WTC11 (cell line): ENCODE measurements at regions not wholly inside any gene's neighbourhood (a gene's known extent, or its start where the extent isn't known, plus 50 kb on each side); places are given as distances from the start of the nearest gene placed in this dataset.

Source experiments
- ATAC-seq: fragments of 200-7000 bp; cut with Tn5 transposase; 2 replicates; pipeline ENCODE4 v1.10.0; 2021; ENCODE audit warnings: mild to moderate bottlenecking, moderate library complexity
- CTCF ChIA-PET: fragments of 300-600 bp; sonication (Branson Sonifier 250); formaldehyde crosslinking; loops from one replicate; lab custom pipeline; 2021; ENCODE audit warnings: antibody characterized with exemption; lab: Charles Lee
- POLR2A ChIA-PET: fragments of 350-600 bp; sonication (Branson Sonifier 250); formaldehyde crosslinking; loops from one replicate; lab custom pipeline; 2021; ENCODE audit warnings: antibody characterized with exemption; lab: Charles Lee
- DNase-seq: peaks from one replicate; pipeline ENCODE4 v3.0.0; 2021; ENCODE audit warnings: low spot score
- H3K27ac Mint-ChIP-seq: 2 replicates; pipeline ENCODE4 v1.8.0; 2021; ENCODE audit warnings: mixed read lengths
- H3K27me3 Mint-ChIP-seq: 2 replicates; pipeline ENCODE4 v1.8.0; 2021; ENCODE audit warnings: low read depth, mild to moderate bottlenecking, moderate library complexity, mixed read lengths
- H3K36me3 Mint-ChIP-seq: 2 replicates; pipeline ENCODE4 v1.8.0; 2021; ENCODE audit warnings: mixed read lengths
- H3K4me1 Mint-ChIP-seq: 2 replicates; pipeline ENCODE4 v1.8.0; 2022; ENCODE audit warnings: mixed read lengths
- H3K4me3 Mint-ChIP-seq: 2 replicates; pipeline ENCODE4 v1.8.0; 2021; ENCODE audit warnings: mild to moderate bottlenecking, moderate library complexity, mixed read lengths
- H3K9me3 Mint-ChIP-seq: 2 replicates; pipeline ENCODE4 v1.8.0; 2021; ENCODE audit warnings: mixed read lengths
- ATF1 ChIP-seq: sonication (generic); formaldehyde crosslinking; IDR thresholded peaks from 2 replicates; pipeline ENCODE4 v1.8.1; 2023; ENCODE audit warnings: mild to moderate bottlenecking, moderate library complexity, missing genetic modification reagents
- FOXJ3 ChIP-seq: sonication (generic); formaldehyde crosslinking; IDR thresholded peaks from 2 replicates; pipeline ENCODE4 v1.9.0; 2021; ENCODE audit warnings: missing genetic modification reagents, mild to moderate bottlenecking, borderline replicate concordance
- TEAD1 ChIP-seq: sonication (generic); formaldehyde crosslinking; IDR thresholded peaks from 2 replicates; pipeline ENCODE4 v1.8.0; 2022; ENCODE audit warnings: mild to moderate bottlenecking, missing genetic modification reagents
- ZNF423 ChIP-seq: fragments of 250-450 bp; sonication (Bioruptor Pico); IDR thresholded peaks from 2 replicates; pipeline ENCODE4 v2.1.2; 2022; ENCODE audit warnings: mild to moderate bottlenecking, moderate library complexity
- TF ChIP-seq, protein P1 (sequence below): fragments of 250-450 bp; sonication (Bioruptor Pico); IDR thresholded peaks from 2 replicates; pipeline ENCODE4 v1.8.0; 2021; ENCODE audit warnings: mild to moderate bottlenecking
- TF ChIP-seq, protein P2 (sequence below): sonication (generic); formaldehyde crosslinking; IDR thresholded peaks from 2 replicates; pipeline ENCODE4 v1.8.0; 2022; ENCODE audit warnings: mild to moderate bottlenecking, missing genetic modification reagents
- TF ChIP-seq, protein P3 (sequence below): sonication (generic); formaldehyde crosslinking; IDR thresholded peaks from 2 replicates; pipeline ENCODE4 v1.8.1; 2023; ENCODE audit warnings: mild to moderate bottlenecking, missing genetic modification reagents, moderate library complexity
- TF ChIP-seq, protein P4 (sequence below): sonication (generic); formaldehyde crosslinking; IDR thresholded peaks from 2 replicates; pipeline ENCODE4 v1.8.1; 2023; ENCODE audit warnings: mild to moderate bottlenecking, moderate library complexity, missing genetic modification reagents
- TF ChIP-seq, protein P5 (sequence below): fragments of 250-450 bp; sonication (Bioruptor Pico); IDR thresholded peaks from 2 replicates; pipeline ENCODE4 v1.9.0; 2021; ENCODE audit warnings: mild to moderate bottlenecking, borderline replicate concordance

DNA sequence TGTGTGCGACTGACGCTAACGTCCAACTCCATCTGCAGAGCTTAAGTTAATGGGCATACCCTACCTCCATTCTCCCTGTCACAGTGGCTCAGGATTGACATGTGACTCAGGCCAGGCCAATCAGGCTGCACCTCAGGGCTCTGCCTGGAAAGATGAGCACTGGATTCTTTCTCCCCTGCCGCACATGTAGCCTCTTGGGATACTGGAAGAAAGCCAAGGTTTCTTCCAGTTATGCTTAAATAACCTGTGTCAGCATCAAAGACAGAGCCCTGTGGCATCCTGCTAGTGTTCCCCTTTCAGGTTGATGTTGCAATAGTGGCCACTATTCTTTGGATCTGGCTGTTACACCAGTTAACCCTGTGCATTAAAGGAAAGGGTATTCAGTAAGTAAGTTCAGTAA, 55.0 kb upstream of the SYT6 start:
- H3K27ac Mint-ChIP-seq: no peak overlapping the region
- ChIA-PET POLR2A (no interaction called here), CTCF (no interaction called here)
- TF ChIP-seq, protein P1, sequence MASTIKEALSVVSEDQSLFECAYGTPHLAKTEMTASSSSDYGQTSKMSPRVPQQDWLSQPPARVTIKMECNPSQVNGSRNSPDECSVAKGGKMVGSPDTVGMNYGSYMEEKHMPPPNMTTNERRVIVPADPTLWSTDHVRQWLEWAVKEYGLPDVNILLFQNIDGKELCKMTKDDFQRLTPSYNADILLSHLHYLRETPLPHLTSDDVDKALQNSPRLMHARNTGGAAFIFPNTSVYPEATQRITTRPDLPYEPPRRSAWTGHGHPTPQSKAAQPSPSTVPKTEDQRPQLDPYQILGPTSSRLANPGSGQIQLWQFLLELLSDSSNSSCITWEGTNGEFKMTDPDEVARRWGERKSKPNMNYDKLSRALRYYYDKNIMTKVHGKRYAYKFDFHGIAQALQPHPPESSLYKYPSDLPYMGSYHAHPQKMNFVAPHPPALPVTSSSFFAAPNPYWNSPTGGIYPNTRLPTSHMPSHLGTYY (CRISPR knock-in tag): no peak
- no peak for TF ChIP-seq FOXJ3 (CRISPR knock-in tag)
- TF ChIP-seq ZNF423: no peak
- TF ChIP-seq, protein P2, sequence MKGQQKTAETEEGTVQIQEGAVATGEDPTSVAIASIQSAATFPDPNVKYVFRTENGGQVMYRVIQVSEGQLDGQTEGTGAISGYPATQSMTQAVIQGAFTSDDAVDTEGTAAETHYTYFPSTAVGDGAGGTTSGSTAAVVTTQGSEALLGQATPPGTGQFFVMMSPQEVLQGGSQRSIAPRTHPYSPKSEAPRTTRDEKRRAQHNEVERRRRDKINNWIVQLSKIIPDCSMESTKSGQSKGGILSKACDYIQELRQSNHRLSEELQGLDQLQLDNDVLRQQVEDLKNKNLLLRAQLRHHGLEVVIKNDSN (CRISPR knock-in tag): 0 out of 2 replicates have a peak, but pooled peaks have one; percentile 35
- TF ChIP-seq, protein P3, sequence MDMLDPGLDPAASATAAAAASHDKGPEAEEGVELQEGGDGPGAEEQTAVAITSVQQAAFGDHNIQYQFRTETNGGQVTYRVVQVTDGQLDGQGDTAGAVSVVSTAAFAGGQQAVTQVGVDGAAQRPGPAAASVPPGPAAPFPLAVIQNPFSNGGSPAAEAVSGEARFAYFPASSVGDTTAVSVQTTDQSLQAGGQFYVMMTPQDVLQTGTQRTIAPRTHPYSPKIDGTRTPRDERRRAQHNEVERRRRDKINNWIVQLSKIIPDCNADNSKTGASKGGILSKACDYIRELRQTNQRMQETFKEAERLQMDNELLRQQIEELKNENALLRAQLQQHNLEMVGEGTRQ (CRISPR knock-in tag): peak; percentile 74
- H3K4me3 Mint-ChIP-seq: no peak overlapping the region
- no peaks in the 10 kb centered on the region for H3K9me3 Mint-ChIP-seq
- peaks cover 8% of the 10 kb centered on the region for H3K4me1 Mint-ChIP-seq
- peaks cover 66% of the 10 kb centered on the region for H3K27me3 Mint-ChIP-seq
- H3K36me3 Mint-ChIP-seq: no peaks in the 10 kb centered on the region
- DNase-seq (no peak), ATAC-seq (peak; percentile 72)

DNA sequence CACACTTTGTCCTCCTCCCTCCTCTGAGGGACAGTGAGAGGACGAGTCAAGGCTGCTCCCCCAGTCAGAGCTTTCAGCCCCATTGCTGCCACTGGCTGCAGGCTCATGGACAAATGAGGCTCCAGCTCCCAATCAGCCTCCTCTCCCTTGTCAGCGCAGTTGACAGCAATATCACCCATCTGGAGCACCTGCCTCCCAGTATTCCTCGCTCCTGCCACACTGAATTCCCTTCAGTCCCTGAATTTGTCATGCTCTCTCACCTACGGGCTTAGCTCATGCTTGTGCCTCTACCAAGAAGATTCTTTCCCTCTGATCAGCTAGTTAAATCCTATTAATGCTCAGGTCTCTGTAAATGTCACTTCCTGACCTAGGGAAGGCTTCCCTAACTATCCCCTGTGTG, 54.4 kb upstream of the SYT6 start:
- POLR2A ChIA-PET: no interaction called here
- H3K4me1 Mint-ChIP-seq: peaks cover 3% of the 10 kb centered on the region
- TF ChIP-seq, protein P4, sequence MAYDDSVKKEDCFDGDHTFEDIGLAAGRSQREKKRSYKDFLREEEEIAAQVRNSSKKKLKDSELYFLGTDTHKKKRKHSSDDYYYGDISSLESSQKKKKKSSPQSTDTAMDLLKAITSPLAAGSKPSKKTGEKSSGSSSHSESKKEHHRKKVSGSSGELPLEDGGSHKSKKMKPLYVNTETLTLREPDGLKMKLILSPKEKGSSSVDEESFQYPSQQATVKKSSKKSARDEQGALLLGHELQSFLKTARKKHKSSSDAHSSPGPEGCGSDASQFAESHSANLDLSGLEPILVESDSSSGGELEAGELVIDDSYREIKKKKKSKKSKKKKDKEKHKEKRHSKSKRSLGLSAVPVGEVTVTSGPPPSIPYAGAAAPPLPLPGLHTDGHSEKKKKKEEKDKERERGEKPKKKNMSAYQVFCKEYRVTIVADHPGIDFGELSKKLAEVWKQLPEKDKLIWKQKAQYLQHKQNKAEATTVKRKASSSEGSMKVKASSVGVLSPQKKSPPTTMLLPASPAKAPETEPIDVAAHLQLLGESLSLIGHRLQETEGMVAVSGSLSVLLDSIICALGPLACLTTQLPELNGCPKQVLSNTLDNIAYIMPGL: no peak
- TF ChIP-seq, all 79 proteins: peak for 0
- DNase-seq (no peak), ATAC-seq (no peak)
- H3K27me3 Mint-ChIP-seq: peaks cover 72% of the 10 kb centered on the region
- H3K27ac Mint-ChIP-seq: no peak overlapping the region
- H3K9me3 Mint-ChIP-seq: no peaks in the 10 kb centered on the region
- H3K4me3 Mint-ChIP-seq: no peak overlapping the region
- CTCF ChIA-PET: no interaction called here
- no peaks in the 10 kb centered on the region for H3K36me3 Mint-ChIP-seq

DNA sequence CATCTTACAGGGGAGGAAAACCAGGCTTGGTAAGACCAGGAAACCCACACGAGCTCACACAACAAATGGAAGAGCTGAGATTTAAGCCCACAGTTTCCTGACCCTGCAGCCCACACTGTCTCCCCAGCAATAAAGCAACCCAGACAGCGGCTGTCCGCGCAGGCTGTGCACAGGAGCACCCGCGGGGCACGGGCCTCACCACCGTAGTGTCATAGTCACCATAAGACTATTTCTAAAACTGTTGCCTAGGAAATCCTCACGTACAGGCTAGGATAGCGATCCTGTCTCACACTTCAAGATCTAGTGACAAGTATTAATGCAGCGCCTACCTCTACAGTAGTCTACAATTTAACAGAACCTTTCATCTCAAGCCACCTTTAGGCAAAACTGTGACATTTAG, 54.0 kb upstream of the SYT6 start:
- no peaks in the 10 kb centered on the region for H3K9me3 Mint-ChIP-seq
- no peaks in the 10 kb centered on the region for H3K36me3 Mint-ChIP-seq
- POLR2A ChIA-PET: no interaction called here
- ATAC-seq: no peak
- CTCF ChIA-PET: no interaction called here
- H3K27ac Mint-ChIP-seq: no peak overlapping the region
- H3K4me1 Mint-ChIP-seq: no peaks in the 10 kb centered on the region
- peaks cover 72% of the 10 kb centered on the region for H3K27me3 Mint-ChIP-seq
- TF ChIP-seq TEAD1 (CRISPR knock-in tag): no peak
- TF ChIP-seq, protein P5, sequence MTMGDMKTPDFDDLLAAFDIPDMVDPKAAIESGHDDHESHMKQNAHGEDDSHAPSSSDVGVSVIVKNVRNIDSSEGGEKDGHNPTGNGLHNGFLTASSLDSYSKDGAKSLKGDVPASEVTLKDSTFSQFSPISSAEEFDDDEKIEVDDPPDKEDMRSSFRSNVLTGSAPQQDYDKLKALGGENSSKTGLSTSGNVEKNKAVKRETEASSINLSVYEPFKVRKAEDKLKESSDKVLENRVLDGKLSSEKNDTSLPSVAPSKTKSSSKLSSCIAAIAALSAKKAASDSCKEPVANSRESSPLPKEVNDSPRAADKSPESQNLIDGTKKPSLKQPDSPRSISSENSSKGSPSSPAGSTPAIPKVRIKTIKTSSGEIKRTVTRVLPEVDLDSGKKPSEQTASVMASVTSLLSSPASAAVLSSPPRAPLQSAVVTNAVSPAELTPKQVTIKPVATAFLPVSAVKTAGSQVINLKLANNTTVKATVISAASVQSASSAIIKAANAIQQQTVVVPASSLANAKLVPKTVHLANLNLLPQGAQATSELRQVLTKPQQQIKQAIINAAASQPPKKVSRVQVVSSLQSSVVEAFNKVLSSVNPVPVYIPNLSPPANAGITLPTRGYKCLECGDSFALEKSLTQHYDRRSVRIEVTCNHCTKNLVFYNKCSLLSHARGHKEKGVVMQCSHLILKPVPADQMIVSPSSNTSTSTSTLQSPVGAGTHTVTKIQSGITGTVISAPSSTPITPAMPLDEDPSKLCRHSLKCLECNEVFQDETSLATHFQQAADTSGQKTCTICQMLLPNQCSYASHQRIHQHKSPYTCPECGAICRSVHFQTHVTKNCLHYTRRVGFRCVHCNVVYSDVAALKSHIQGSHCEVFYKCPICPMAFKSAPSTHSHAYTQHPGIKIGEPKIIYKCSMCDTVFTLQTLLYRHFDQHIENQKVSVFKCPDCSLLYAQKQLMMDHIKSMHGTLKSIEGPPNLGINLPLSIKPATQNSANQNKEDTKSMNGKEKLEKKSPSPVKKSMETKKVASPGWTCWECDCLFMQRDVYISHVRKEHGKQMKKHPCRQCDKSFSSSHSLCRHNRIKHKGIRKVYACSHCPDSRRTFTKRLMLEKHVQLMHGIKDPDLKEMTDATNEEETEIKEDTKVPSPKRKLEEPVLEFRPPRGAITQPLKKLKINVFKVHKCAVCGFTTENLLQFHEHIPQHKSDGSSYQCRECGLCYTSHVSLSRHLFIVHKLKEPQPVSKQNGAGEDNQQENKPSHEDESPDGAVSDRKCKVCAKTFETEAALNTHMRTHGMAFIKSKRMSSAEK: no peak
- TF ChIP-seq, protein P4: no peak
- no peak for TF ChIP-seq ATF1
- TF ChIP-seq, all 79 proteins: peak for 0
- H3K4me3 Mint-ChIP-seq: no peak overlapping the region
- DNase-seq: no peak
